PC-9 (cell line): ENCODE measurements at regions not wholly inside any gene's neighbourhood (a gene's known extent, or its start where the extent isn't known, plus 50 kb on each side); places are given as distances from the start of the nearest gene placed in this dataset.

ENCODE experiments used
- BruUV-seq: library from RNA; stranded (reverse); fragments of 400-500 nt; replicated peaks from 2 replicates; lab custom pipeline; 2021; lab: Mats Ljungman, UMichigan
- CTCF ChIA-PET: fragments of 300-600 bp; sonication (Branson Sonifier 250); formaldehyde crosslinking; loops from one replicate; lab custom pipeline; 2022; ENCODE audit warnings: antibody characterized with exemption; lab: Charles Lee
- POLR2A ChIA-PET: fragments of 300-600 bp; sonication (Branson Sonifier 250); formaldehyde crosslinking; loops from one replicate; lab custom pipeline; 2022; ENCODE audit warnings: antibody characterized with exemption; ENCODE audit not compliant: unreplicated experiment; lab: Charles Lee
- DNase-seq, 2 experiments: peaks; one replicate each; pipeline versions ENCODE4 v3.0.0 to v3.0.0-alpha.2; 2015 to 2022; ENCODE audit warnings: mixed read lengths in 1 of 2
- H2AFZ ChIP-seq: fragments of 200-600 bp; sonication (generic); 2 replicates; pipeline ENCODE4 v1.8.1; 2017; ENCODE audit warnings: antibody characterized with exemption
- H3F3A ChIP-seq: fragments of 200-600 bp; sonication (generic); 2 replicates; pipeline ENCODE4 v1.8.1; 2017; ENCODE audit warnings: antibody characterized with exemption, mild to moderate bottlenecking, low read depth; ENCODE audit not compliant: insufficient read depth
- H3K27ac ChIP-seq: fragments of 200-600 bp; sonication (generic); 2 replicates; pipeline ENCODE4 v1.6.1; 2016; ENCODE audit warnings: mixed run types
- H3K27me3 ChIP-seq: fragments of 200-600 bp; sonication (generic); 2 replicates; pipeline ENCODE4 v1.6.1; 2016; ENCODE audit warnings: low read depth, mixed run types; ENCODE audit not compliant: insufficient read depth
- H3K36me3 ChIP-seq: fragments of 200-600 bp; sonication (generic); 2 replicates; pipeline ENCODE4 v1.6.1; 2016; ENCODE audit warnings: low read depth, mixed run types
- H3K4me1 ChIP-seq: fragments of 200-600 bp; sonication (generic); replicated peaks from 2 replicates; pipeline ENCODE4 v1.6.1; 2016; ENCODE audit warnings: mixed run types; ENCODE audit not compliant: insufficient read depth
- H3K4me2 ChIP-seq: fragments of 200-600 bp; sonication (generic); 2 replicates; pipeline ENCODE4 v1.6.1; 2017; ENCODE audit warnings: mixed run types
- H3K4me3 ChIP-seq: fragments of 200-600 bp; sonication (generic); 2 replicates; pipeline ENCODE4 v1.6.1; 2016; ENCODE audit warnings: mixed run types
- H3K79me2 ChIP-seq: fragments of 200-600 bp; sonication (generic); 2 replicates; pipeline ENCODE4 v1.6.1; 2017; ENCODE audit warnings: low read depth, mixed run types
- H3K9me2 ChIP-seq: fragments of 200-600 bp; sonication (generic); 2 replicates; pipeline ENCODE4 v1.8.1; 2017; ENCODE audit warnings: mild to moderate bottlenecking; ENCODE audit not compliant: insufficient read depth
- H3K9me3 ChIP-seq: fragments of 200-600 bp; sonication (generic); 2 replicates; pipeline ENCODE4 v1.8.1; 2016; ENCODE audit warnings: low read depth; ENCODE audit not compliant: insufficient read depth
- H4K20me1 ChIP-seq: fragments of 200-600 bp; sonication (generic); 2 replicates; pipeline ENCODE4 v1.8.1; 2017; ENCODE audit not compliant: insufficient read depth
- EZH2 ChIP-seq: fragments of 200-600 bp; sonication (generic); IDR thresholded peaks from 2 replicates; pipeline ENCODE4 v1.8.0; 2017; ENCODE audit warnings: antibody characterized with exemption, low read depth
- intact Hi-C: fragments of 100-400 bp; cut with micrococcal nuclease; formaldehyde crosslinking; loops from one replicate; pipeline ENCODE4 v1.10.0; 2022; ENCODE audit not compliant: unreplicated experiment
- TF ChIP-seq, protein P1 (sequence below): fragments of 200-600 bp; sonication (generic); conservative IDR thresholded peaks from 2 replicates; pipeline ENCODE4 v1.6.1; 2017; ENCODE audit warnings: mixed run types, antibody characterized with exemption, mild to moderate bottlenecking, moderate library complexity

DNA sequence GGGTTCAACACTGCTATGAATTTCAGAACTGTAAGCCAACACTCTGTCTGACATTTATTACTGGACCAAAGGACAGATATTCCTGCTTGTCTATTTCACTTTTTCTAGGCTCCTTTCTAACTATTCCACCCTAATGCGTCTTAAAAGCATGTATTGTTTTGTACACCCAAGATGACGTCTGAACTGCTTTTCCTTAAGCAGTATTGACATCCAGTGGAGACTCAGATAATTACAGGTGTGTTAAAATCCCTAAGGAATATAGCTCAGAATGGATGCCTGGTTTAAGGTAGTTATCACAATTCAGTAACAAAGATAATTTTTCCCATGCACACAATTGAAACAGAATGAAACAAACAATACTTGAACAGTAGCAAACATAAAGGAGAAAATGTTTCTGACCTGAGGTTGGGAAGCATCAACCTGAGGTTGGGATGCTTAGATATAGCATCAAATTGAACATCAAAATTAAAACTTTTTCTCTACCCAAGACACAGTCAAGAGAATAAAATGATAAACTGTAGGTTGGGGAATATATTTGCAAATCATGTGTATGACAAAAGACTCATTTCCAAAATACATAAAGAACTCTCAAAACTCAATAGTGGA, 93.7 kb upstream of the PTPRR start:
- H3K4me2 ChIP-seq = peak overlapping the region; percentile 63

DNA sequence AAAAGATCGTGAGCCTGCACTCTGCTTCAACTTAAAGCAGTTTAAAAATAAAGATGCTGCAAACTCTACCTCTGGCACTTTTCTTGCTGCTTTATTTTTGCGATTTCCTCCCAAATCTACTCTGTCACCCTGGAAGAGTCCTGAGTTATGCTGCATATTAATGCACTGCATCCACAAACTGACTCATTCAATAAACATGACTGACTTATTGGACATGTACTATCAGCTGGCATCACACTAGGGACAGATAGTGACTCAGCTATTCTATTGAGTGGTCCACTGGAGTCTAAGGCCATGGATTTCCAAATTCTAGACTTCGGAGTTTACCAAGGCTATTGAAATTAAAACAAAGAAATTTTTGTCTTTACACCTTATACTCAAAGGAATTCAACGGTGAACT, 90.7 kb upstream of the PTPRR start:
- ChIA-PET CTCF (no interaction called here), POLR2A (no interaction called here)
- no peaks in the 10 kb centered on the region for H3K36me3 ChIP-seq
- H2AFZ ChIP-seq = no peak overlapping the region
- DNase-seq = no peak
- intact Hi-C loops = loop anchor here (5.0 kb wide), 2 partner anchors 164 to 434 kb away; no protein-coding TSS in a partner anchor
- no peaks in the 10 kb centered on the region for H4K20me1 ChIP-seq
- H3K79me2 ChIP-seq = no peaks in the 10 kb centered on the region
- H3K9me3 ChIP-seq = no peaks in the 10 kb centered on the region
- no peaks in the 10 kb centered on the region for H3F3A ChIP-seq
- H3K9me2 ChIP-seq = peaks cover 6% of the 10 kb centered on the region; the same call in 1 of the 2 replicates
- TF ChIP-seq, protein P1, sequence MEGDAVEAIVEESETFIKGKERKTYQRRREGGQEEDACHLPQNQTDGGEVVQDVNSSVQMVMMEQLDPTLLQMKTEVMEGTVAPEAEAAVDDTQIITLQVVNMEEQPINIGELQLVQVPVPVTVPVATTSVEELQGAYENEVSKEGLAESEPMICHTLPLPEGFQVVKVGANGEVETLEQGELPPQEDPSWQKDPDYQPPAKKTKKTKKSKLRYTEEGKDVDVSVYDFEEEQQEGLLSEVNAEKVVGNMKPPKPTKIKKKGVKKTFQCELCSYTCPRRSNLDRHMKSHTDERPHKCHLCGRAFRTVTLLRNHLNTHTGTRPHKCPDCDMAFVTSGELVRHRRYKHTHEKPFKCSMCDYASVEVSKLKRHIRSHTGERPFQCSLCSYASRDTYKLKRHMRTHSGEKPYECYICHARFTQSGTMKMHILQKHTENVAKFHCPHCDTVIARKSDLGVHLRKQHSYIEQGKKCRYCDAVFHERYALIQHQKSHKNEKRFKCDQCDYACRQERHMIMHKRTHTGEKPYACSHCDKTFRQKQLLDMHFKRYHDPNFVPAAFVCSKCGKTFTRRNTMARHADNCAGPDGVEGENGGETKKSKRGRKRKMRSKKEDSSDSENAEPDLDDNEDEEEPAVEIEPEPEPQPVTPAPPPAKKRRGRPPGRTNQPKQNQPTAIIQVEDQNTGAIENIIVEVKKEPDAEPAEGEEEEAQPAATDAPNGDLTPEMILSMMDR = no peak
- TF ChIP-seq EZH2 = no peak
- no peak overlapping the region for H3K27ac ChIP-seq
- no peaks in the 10 kb centered on the region for H3K27me3 ChIP-seq
- BruUV-seq = no TSS peak
- H3K4me1 ChIP-seq = 0 out of 2 replicates have a peak, but pooled peaks cover 5% of the 10 kb centered on the region
- no peak overlapping the region for H3K4me2 ChIP-seq
- H3K4me3 ChIP-seq = no peak overlapping the region

More for the DNA sequence above, 93.7 kb upstream of the PTPRR start:
- no peaks in the 10 kb centered on the region for H3K27me3 ChIP-seq
- no peaks in the 10 kb centered on the region for H3K9me2 ChIP-seq
- no peak overlapping the region for H3K27ac ChIP-seq
- H3K79me2 ChIP-seq = no peaks in the 10 kb centered on the region
- H3K4me1 ChIP-seq = 0 out of 2 replicates have a peak, but pooled peaks cover 5% of the 10 kb centered on the region
- H3K36me3 ChIP-seq = no peaks in the 10 kb centered on the region
- no peaks in the 10 kb centered on the region for H3F3A ChIP-seq
- intact Hi-C loops = loop anchor here (1.0 to 5.0 kb wide), 4 partner anchors 167 to 1135 kb away; no protein-coding TSS in a partner anchor
- peak; percentile 2 to 37 for DNase-seq
- H2AFZ ChIP-seq = peak overlapping the region; percentile 71
- H3K4me3 ChIP-seq = peak overlapping the region; percentile 27; the same call in 1 of the 2 replicates
- no TSS peak for BruUV-seq
- POLR2A ChIA-PET = interaction anchor here (0.7 kb wide), 1 partner anchor 1122 kb away, joined by 3 read pairs; no protein-coding TSS in a partner anchor
- TF ChIP-seq EZH2 = no peak
- TF ChIP-seq, protein P1 = peak; percentile 79
- CTCF ChIA-PET = interaction anchor here (0.6 to 0.7 kb wide), 4 partner anchors 183 to 437 kb away, joined by 3 to 4 read pairs (median 3); no protein-coding TSS in a partner anchor
- no peaks in the 10 kb centered on the region for H4K20me1 ChIP-seq
- no peaks in the 10 kb centered on the region for H3K9me3 ChIP-seq

DNA sequence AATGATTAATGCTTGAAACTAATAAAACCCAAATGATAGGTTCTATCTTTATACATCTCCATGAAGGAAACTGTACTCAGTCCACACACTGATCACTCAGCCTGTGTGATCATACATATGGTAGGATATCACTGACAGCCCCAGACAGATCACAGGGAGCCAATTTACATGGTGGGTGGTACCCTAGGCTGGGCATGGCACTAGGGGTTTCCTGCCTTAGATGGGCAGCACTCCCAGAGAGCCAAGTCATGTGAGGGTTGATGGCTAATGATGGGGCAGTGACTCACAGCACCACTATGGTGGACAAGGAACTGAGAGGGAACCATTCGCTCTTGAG, 89.6 kb upstream of the PTPRR start:
- no peak for DNase-seq
- intact Hi-C loops = loop anchor here (5.0 kb wide), 2 partner anchors 163 to 433 kb away; no protein-coding TSS in a partner anchor
- BruUV-seq = no TSS peak
- Histone ChIP-seq H3F3A (no peaks in the 10 kb centered on the region), H4K20me1 (no peaks in the 10 kb centered on the region), H3K79me2 (no peaks in the 10 kb centered on the region), H3K27ac (no peak overlapping the region), H3K4me2 (no peak overlapping the region), H3K4me3 (no peak overlapping the region), H3K36me3 (no peaks in the 10 kb centered on the region), H3K9me3 (no peaks in the 10 kb centered on the region), H3K9me2 (peaks cover 6% of the 10 kb centered on the region; the same call in 1 of the 2 replicates), H2AFZ (no peak overlapping the region), H3K4me1 (0 out of 2 replicates have a peak, but pooled peaks cover 5% of the 10 kb centered on the region), H3K27me3 (no peaks in the 10 kb centered on the region)
- TF ChIP-seq, protein P1 = no peak
- no peak for TF ChIP-seq EZH2
- ChIA-PET POLR2A (no interaction called here), CTCF (no interaction called here)
